Stimulated activated CD8-positive, alpha-beta memory T cell treated with anti-CD3 and anti-CD28 coated beads, Interleukin-2, amount 100 ng/mL, for 1 hour (primary cell): ENCODE measurements at regions not wholly inside any gene's neighbourhood (a gene's known extent, or its start where the extent isn't known, plus 50 kb on each side); places are given as distances from the start of the nearest gene placed in this dataset.
"Not testable (repeated sequence)": the region's sequence is repeated elsewhere in the genome, so short reads cannot be mapped to it uniquely, and the experiment has no call there.

ENCODE experiments used
- DNase-seq, 2 donors: peaks; one replicate each; pipeline ENCODE4 v3.0.0-alpha.2; 2020; ENCODE audit warnings: low read depth in 2 of 2

DNA sequence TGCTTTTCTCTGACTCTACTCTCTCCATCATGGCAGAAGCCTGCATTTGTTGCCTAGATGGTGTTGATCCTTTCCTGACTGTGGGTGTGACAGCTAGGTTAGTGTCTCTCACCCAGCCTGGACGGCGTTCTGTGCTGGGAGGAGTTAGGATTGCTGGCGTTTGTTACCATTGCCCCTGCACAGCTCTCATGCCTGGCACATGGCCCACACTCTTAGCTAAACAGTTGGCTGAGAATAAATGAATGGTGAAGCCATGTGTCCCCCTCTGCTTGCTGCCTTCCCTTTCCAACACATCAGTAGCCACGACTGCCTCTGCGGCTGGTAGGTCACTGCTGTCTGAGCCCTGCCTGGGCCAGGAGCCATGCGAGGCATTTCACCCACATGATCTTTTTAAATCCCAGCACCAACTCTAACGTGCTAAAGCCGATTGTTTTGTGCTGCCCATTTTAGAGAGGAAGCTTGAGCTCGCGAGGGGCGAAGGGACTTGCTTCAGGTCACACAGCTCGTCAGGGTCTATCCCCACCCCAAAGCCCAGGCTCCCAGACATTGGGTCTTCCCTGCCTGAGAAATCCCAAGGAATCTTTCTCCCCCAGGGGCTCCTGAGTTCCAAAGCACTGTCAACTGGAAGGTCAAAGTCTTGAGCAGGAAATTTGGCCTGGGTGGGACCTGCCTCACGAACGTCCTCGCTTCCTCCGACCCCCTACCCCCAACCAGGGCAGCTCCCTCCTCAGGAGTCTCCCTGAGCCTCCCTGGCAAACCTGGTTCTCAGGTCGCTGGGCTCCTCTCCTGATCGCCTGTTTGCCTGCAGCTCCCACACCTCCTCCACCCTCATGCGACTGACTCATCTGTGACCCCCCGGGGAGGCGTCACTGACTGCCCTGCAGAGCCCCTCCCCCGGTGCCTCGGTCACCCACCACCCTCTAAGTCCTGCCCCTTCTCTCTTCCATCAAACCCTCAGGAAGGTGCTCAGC is 271.7 kb upstream of the C1orf174 start:
- no peak for DNase-seq

- DNase-seq = no peak
These were observed 272.9 kb upstream of the C1orf174 start for GRCh38 chr1:4172644-4173599.

DNA sequence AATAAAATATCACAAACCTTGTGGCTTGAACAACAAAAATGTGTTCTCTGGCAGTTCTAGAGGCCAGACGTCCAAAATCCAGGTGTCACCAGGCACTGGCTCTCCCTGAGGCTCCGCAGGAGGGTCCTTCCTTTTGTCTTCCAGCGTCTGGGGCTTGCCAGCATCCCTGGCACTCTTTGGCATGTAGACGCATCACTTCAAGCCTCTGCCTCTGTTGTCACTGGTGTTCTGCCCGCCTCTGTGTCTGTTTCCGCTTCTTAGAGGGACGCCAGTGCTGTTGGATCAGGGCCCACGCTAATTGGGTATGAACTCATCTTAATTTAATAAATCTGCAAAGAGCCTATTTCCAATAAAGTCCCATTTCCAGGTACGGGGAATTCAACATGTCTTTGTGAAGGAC is 273.7 kb upstream of the C1orf174 start:
- DNase-seq = no peak

DNA sequence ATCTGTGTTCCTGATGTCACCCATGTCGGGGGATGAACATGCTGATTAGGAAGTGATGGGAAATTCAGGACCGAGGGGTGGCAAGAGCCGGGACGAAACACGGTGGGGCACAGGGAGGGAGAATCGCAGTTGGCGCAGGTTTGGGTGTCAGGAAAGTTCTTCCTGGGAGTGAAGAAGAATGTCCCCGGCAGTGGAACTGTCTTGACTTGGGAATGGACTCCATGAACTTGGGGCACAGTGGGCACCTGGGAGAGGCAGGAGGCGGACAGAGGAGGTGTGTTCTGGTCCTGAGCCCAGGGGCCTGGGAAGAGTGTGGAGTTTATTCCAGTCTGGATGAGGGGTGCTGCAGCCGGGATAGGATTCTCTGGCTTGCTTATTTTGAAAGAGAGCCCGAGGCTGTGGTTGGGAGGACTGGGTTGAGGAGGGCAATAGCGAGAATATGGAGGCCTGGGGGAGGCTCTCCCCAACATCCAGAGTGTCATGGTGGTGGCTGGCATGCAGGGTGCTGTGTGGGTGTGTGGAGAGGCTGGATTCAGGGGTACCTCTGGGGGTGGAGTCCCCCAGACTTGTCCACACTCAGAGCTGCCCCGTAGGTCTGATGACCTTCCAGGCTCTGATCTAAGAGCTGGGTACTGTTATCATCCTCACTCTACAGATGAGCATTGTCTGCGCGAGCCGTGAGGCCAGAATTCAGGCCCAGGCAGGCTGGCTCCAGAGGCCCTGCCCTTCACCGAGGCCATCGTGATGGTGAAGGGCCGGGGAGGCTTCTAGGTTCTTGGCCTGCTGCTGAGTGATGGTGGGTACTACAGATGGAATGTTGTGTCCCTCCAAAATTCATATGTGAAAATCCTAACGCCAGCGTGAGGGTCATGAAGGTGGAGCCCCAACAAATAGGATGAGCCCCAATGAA is 274.5 kb upstream of the C1orf174 start:
- no peak for DNase-seq

- DNase-seq = no peak
These were observed 275.7 kb upstream of the C1orf174 start for GRCh38 chr1:4175566-4176405.

GRCh38 chr1:4176841-4177240 is 276.8 kb upstream of the C1orf174 start:
- no peak for DNase-seq

- DNase-seq = no peak
These were observed 277.5 kb upstream of the C1orf174 start for GRCh38 chr1:4177425-4178150.

DNA sequence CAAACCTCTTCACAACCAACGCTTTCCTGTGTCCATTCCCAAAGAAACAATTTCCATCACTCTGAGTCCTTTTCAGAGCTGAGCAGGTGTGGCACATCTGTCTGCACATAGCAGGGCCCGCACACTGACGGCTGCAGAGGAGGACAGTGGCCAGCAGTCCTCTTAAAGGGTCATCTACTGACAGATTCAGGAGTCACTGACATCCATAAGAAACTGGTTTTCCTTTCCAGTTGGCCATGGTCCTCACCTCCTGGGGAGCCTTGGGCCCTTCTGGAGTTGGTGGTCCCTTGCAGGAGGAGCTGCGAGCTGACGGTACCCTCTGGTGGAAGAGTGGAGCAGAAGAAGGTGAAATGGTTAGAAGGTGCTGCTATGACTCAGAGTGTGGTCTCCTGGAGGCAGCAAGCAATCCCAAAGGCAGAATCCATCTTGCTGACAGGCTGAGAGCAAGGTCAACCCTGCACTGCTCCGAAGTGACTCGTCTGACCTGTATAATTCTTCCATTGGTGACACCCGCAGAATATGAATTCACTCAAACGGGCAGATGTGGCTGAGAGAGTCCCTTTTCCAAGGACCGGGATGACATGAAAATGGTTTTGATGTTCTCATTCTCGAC is 278.5 kb upstream of the C1orf174 start:
- no peak for DNase-seq

GRCh38 chr1:4179914-4180735 is 280.1 kb upstream of the C1orf174 start:
- no peak for DNase-seq

GRCh38 chr1:4186486-4186885 is 286.4 kb upstream of the C1orf174 start:
- not testable (repeated sequence) for DNase-seq

DNA sequence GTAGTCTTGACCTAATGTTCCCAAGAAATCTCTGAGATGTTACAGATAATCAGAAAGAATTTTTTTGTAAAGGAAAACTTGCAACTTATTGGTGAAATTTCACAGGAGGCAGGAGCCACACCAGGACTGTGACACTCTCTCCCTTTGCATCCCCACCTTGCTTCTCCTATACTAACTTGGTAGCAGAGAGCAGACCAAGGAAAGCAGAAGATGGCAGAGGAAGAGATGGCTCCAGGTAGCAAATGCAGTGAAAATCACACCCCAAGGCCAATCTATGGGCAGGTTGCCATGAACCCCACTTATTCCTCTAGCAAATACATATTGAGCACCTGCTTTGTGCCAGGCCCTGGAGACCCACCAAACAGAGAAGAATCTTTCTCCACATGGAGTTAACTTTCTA is 303.4 kb upstream of the C1orf174 start:
- no peak for DNase-seq

- DNase-seq = no peak
These were observed 307.1 kb upstream of the C1orf174 start for GRCh38 chr1:4207183-4207582.

DNA sequence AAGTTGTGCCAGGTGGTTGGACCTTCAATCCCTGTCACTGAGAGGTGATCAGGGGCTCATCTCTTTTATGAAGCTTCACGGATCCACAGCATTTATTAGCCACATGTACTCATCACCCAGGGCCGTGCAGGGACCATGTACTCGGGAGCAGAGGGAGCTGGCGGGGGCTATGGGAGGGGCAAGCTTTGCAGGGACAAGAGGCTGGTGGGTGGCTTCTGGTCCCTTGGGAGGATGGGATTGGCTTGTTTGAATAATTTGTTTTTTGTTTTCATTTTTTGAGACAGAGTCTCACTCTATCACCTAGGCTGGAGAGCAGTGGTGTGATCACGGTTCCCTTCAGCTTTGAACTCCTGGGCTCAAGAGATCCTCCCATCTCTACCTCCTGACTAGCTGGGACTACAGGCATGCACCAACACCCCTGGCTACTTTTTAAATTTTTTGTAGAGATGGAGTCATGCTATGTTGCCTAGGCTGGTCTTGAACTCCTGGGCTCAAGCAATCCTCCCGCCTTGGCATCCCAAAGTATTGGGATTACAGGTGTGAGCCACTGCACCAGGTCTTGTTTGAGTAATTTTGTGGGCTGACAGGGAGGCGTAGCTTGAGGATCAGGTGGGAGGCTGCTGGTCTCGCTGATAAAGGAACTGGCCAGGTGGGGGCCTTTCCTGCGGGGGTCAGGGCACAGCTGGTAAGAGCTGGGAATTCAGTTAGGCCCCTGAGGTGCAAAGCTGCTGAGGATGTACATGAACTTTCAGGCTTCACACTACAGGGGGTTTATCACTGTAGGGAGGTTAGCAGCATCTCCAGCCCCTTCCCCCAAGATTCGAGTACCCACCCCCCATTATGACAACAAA is 308.0 kb upstream of the C1orf174 start:
- DNase-seq = no peak

DNA sequence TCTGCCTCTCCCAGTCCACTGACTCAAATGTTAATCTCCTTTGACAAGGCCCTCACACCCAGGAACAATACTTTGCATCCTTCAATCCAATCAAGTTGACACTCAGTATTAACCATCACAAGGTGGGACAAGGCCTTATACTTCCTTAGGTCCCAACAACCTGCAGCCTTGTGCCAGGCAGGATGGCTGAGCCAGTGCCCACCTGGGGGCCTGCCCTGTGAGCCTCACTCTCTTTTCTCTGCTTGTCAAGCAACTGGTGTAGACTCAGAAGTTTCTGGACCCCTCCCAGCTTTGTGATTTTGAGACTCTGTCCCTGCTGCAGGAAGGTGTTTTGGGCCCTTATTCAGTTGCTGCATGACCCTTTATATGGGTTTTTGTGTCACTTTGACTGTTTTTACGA is 310.0 kb upstream of the C1orf174 start:
- no peak for DNase-seq

GRCh38 chr1:4212796-4213195 is 312.7 kb upstream of the C1orf174 start:
- DNase-seq = no peak

DNA sequence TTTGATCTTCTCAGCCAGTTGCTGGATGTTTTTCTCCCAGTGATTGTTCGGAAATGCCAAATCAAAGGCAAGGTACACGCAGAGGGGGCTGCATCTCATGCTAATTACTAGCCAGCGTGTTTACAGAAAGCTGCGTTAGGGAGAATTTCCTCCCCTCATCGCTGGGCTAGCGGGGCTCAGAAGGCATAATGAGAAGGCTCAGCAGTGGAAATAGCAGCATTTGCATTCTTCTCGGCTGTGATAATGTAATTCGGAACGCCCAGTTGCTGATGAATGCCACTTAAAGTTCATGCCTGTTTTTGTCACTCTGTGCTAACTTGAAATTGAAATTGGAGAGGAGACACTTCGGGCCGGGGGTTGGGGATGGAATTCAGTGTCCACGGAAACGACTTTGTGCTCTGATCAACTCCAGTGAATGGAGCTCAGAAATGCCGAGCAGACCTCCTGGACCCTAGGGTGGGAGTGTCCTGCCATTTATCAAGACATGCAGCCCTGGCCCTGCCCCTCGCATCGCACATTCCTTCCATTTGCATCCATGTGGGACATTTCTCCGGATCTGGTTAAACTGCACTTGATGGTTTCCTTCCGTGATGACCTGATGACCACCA is 313.4 kb upstream of the C1orf174 start:
- no peak for DNase-seq

- DNase-seq = no peak
These were observed 314.8 kb upstream of the C1orf174 start for GRCh38 chr1:4214826-4215225.
